NCI-H345 treated with DMSO at 0.1 percent for 48 hours (cell line): ENCODE measurements at regions not wholly inside any gene's neighbourhood (a gene's known extent, or its start where the extent isn't known, plus 50 kb on each side); places are given as distances from the start of the nearest gene placed in this dataset.

Source experiments
- DNase-seq: peaks from one replicate; lab custom pipeline; 2025; ENCODE audit not compliant: unreplicated experiment; lab: John Stamatoyannopoulos, UW

- no peak for DNase-seq
These were observed 161.5 kb upstream of the VASH1 start for GRCh38 chr14:76599559-76600287.

DNA sequence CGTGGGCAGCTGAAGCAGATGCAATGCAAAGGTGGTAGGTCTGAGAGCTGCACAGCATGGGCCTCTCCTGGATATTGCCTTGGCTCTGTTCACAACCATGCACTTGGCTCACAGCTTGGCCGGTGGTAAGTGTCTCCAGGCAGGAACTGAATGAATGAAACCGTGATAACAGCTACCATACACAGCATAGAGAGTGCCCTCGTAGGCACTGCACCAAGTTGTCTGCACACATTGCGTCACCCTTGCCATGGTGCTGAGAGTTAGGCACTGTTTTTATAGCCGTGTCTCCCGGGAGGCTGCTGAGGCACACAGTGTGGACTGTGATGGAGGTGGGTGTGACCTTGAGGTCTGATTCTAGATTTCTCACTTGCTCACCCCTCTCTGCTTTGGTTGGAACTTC lies 157.6 kb upstream of the VASH1 start:
- no peak for DNase-seq

- no peak for DNase-seq
These were observed 153.8 kb upstream of the VASH1 start for GRCh38 chr14:76607510-76607909.

DNA sequence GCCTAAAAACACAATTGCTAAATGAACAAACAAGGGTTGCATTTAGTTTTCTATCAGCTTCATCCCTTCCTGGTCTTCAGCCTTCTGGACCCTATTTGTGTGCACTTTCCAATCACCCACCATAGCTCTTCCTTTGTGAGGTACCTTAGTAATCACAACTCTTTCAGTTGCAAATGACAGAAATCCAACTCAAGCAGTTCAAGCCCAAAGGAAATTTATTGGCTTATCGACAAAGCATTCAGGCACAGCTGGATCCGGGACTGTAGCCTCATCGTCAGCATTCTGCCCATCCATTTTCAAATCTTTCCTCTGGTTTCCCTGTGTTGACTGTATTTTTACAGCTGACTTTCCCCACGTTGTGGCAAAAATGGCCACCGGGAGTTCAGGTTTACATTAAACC lies 148.6 kb upstream of the VASH1 start:
- no peak for DNase-seq

GRCh38 chr14:76613616-76614015 lies 147.7 kb upstream of the VASH1 start:
- no peak for DNase-seq

GRCh38 chr14:76615331-76615730 lies 145.9 kb upstream of the VASH1 start:
- no peak for DNase-seq

GRCh38 chr14:76617440-76617839 lies 143.8 kb upstream of the VASH1 start:
- DNase-seq: no peak

GRCh38 chr14:76636602-76637001 lies 124.7 kb upstream of the VASH1 start:
- DNase-seq: no peak

DNA sequence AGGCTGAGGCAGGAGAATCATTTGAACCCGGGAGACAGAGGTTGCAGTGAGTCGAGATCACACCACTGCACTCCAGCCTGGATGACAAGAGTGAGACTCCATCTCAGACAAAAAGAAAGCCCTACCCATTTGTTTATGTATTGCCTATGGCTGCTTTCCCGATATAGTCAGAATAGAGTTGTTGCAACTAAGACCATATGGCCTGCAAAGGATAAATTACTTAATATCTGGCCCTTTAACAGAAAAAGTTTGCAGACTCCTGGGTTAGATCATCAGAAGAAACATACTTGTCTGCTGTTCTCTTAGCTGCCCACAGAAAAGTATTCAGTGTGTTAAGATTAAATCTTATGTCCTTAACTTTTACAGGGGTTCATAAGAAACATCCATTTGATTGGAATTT lies 122.4 kb upstream of the VASH1 start:
- no peak for DNase-seq

GRCh38 chr14:76639606-76640229 lies 121.5 kb upstream of the VASH1 start:
- DNase-seq: no peak

DNA sequence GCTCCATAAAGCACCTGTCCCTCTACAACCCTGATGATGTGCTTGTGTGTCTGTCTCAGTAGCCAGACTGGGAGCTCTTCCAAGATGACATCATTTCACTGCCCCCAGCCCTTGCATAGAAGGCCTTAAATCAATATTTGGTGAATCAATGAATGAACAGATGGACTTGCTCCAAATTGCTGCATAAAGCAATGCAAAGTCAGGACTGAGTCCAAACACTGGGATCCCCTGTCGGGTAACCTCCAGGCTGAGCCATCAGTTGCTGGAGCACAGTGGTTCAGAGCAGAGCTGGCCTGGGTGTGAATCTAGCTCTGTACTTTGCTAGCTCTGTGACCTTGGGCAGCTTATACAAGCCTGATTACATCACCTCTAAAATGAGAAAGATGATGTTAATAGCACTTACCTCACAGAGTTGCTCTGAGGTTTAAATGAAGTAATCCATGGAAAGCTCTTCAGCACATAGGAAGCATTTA lies 120.3 kb upstream of the VASH1 start:
- DNase-seq: peak; percentile 81

DNA sequence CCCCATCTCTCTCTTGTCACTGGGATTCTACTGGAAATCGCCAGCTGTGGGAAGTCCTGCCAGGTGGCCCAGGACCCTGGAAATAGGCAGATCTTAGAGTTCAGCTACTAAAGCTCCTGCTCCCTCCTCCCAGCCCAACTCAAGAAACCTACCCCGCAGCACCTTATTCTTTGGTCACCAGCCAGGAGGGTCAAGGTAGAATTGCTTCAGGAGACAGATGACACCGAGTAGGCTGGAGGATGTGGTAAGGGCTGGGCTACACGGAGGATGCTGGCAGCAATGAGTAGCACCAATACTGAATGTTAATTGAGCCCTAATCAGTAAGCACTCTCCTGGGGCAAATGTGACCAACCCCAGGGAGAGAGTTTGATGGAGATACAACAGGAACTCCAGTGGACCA lies 119.7 kb upstream of the VASH1 start:
- DNase-seq: no peak

DNA sequence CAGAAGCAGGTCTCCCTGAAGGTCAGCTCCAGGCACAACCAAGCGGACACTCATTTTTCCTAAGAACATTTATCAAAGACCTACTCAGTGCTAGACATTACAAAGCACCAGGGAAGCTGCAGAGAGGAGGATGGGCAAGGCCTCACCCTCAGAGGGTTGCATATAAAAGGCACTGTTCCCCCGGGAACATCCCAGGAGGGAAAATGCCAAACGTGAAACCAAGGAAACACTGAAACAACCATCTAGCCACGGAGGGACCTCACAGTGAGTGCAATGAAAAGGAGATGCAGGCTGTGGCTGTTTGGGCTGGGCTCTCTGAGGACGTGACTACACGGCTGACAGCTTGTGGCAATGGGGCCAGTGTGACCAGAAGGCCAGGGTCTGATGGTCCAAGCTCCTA lies 117.4 kb upstream of the VASH1 start:
- no peak for DNase-seq

DNA sequence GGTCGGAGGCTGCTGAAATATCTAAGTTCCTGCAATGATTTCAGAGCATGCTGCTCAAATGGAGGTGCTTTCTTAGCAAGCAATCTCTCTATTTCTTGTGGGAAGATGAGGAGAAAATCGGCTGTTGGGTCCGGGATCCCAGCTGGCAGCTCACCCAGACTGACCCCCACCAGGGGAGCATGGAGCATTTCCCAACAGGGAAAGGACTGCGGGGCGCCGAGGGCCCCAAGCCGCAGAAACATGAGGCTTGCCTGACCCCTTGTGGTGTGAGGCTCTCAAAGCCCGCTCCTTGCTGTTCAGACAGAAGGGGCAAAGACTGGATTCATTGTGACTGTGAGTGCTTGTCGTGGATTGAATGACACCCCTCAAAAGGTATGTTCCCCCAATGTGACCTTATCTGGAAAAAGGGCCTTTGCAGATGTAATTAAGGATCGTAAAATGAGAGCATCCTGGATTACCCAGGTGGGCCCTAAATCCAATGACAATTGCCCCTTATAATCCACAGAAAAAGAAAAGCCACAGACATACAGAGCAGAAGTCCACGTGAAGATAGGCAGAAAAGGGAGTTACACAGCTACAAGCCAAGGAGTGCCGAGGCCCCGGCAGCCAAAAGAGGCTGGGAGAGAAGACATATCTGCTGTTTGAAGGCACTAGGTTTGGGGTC lies 116.3 kb upstream of the VASH1 start:
- peak; percentile 47 for DNase-seq

DNA sequence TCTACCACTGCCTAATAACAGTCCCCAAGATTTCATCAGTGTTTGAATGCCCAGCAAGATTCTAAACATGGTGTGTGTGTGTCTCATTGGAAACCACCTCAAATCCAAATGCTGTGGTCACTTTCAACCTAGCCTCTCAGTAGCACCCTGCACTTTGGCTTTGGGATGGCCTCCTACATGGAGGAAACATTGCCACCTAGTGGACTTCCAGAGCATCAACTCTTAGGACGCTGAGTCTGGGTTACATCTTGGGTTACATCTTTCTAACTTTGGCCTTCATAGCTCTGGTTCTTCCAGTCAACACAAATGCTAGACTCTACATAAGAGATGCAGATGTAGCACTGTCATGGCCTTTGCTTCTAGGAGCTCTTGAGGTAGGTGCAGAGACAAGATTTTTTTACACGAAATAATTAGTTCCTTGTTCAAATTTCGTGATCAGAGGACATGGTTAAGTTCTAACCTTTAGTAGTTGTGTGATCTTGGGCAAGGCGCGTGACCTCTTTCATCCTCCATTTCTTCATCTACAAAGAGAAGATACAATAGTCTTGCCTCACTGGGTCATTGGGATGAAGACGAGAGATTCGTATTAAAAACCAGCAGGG lies 113.5 kb upstream of the VASH1 start:
- DNase-seq: peak; percentile 54

- DNase-seq: no peak
These were observed 109.7 kb upstream of the VASH1 start for GRCh38 chr14:76651410-76652055.

GRCh38 chr14:76653875-76654572 lies 107.2 kb upstream of the VASH1 start:
- DNase-seq: no peak

DNA sequence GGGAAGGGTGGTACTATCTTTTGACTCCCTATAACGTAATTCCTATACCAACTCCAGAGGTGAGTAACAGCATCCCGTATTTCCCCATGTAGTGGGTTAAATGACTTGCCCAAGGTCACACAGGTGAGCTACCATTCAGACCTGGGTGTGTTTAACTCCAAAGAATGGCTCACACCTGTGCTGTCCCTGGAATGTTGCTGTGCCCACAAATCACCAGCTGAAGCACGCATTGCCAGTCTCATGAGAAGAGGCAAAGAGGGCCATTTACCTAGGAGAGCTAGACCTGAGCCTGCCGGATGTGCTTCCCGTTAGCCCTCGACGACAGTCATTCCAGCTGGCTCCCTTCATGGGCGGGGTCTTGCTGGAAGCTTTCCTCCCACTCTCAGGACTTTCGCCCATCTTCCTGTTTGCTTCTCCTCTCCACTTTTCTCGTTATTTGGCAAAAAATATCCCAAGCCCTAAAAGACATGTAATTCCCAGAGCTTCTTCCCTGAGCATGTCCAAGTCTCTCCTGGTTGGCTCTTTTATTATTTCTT lies 106.6 kb upstream of the VASH1 start:
- no peak for DNase-seq

DNA sequence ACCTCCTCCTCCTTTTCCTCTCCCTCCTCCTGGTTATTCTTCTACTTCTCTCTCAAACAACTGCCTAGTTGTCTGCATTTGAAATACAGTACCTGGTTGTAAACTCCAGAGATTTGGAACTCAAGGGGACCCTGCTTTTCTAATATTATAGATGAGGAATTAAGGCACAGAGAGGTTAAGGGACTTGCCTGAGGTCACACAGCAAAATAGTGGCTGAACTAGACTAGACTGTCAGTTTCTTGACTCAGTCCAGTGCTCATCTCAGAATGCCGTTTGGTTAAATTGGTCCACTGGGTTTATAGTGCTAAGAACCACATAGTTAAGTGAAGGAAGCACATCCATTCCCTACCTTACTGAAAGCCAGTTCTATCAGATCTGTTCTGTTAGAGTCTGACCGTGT lies 105.9 kb upstream of the VASH1 start:
- no peak for DNase-seq

GRCh38 chr14:76656592-76656991 lies 104.7 kb upstream of the VASH1 start:
- DNase-seq: no peak
